Panc1 (cell line): ENCODE measurements at regions not wholly inside any gene's neighbourhood (a gene's known extent, or its start where the extent isn't known, plus 50 kb on each side); places are given as distances from the start of the nearest gene placed in this dataset.

Source experiments
- POLR2AphosphoS5 ChIP-seq: IDR thresholded peaks from 2 replicates; pipeline ENCODE4 v1.6.1; 2012; ENCODE audit warnings: mild to moderate bottlenecking, low read depth, low read length, moderate library complexity
- REST ChIP-seq, 2 experiments: IDR thresholded peaks; 2 replicates each; pipeline ENCODE4 v1.6.1; 2011 to 2012; ENCODE audit warnings: low read depth in 2 of 2, control low read depth in 1 of 2, low read length in 1 of 2, mild to moderate bottlenecking in 1 of 2, moderate library complexity in 1 of 2; ENCODE audit not compliant: insufficient read depth in 1 of 2
- SIN3A ChIP-seq: IDR thresholded peaks from 2 replicates; pipeline ENCODE4 v1.6.1; 2012; ENCODE audit warnings: low read depth, mild to moderate bottlenecking, low read length, moderate library complexity, borderline replicate concordance; ENCODE audit not compliant: insufficient read depth
- TCF7L2 ChIP-seq: IDR thresholded peaks from 2 replicates; pipeline ENCODE4 v1.6.1; 2011; ENCODE audit warnings: mild to moderate bottlenecking, low read depth, low read length, inconsistent platforms
- TF ChIP-seq, protein P1 (sequence below): fragments of 450-650 bp; IDR thresholded peaks from 2 replicates; pipeline ENCODE4 v1.5.1; 2017; ENCODE audit warnings: mild to moderate bottlenecking

- TF ChIP-seq, protein P1, sequence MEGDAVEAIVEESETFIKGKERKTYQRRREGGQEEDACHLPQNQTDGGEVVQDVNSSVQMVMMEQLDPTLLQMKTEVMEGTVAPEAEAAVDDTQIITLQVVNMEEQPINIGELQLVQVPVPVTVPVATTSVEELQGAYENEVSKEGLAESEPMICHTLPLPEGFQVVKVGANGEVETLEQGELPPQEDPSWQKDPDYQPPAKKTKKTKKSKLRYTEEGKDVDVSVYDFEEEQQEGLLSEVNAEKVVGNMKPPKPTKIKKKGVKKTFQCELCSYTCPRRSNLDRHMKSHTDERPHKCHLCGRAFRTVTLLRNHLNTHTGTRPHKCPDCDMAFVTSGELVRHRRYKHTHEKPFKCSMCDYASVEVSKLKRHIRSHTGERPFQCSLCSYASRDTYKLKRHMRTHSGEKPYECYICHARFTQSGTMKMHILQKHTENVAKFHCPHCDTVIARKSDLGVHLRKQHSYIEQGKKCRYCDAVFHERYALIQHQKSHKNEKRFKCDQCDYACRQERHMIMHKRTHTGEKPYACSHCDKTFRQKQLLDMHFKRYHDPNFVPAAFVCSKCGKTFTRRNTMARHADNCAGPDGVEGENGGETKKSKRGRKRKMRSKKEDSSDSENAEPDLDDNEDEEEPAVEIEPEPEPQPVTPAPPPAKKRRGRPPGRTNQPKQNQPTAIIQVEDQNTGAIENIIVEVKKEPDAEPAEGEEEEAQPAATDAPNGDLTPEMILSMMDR, result no peak
- no peak for TF ChIP-seq TCF7L2
- TF ChIP-seq POLR2AphosphoS5, result no peak
- no peak for TF ChIP-seq REST (IDR thresholded peaks at IDR 0.05; ENCODE audit: insufficient read depth in 1 of 2, low read depth in 2 of 2, low read length in 1 of 2)
- no peak for TF ChIP-seq SIN3A
Measured at GRCh38 chr1:244762629-244763028, 72.8 kb upstream of the COX20 start.
